ENCODE measurements at regions not wholly inside any gene's neighbourhood (a gene's known extent, or its start where the extent isn't known, plus 50 kb on each side); places are given as distances from the start of the nearest gene placed in this dataset.

- FAIRE-seq = no peak
- whole genome bisulfite sequencing, 2 donors = 86% methylated on average over 4 of the region's 4 CpGs
- no peak for DNase-seq
- no peaks in the 10 kb centered on the region for H3K27me3 ChIP-seq
- no peak for TF ChIP-seq CTCF (IDR thresholded peaks at IDR 0.05)
- H3K27ac ChIP-seq = no peak overlapping the region
- intact Hi-C loops (cut with DNase I) = no loop called here
- no peak for ATAC-seq
- H3K4me3 ChIP-seq = no peak overlapping the region
- no peaks in the 10 kb centered on the region for H3K9me3 ChIP-seq
- no peaks in the 10 kb centered on the region for H3K4me1 ChIP-seq
- no peaks in the 10 kb centered on the region for H3K36me3 ChIP-seq
Measured at GRCh38 chr10:125562737-125563136, 120.2 kb downstream of the TEX36 start.

GRCh38 chr10:125560947-125561346 is 122.0 kb downstream of the TEX36 start:
- H3K27me3 ChIP-seq = no peaks in the 10 kb centered on the region

GRCh38 chr10:125559210-125559609 is 123.8 kb downstream of the TEX36 start:
- no peak for FAIRE-seq
- TF ChIP-seq CTCF (IDR thresholded peaks at IDR 0.05) = no peak

More at GRCh38 chr10:125560947-125561346, 122.0 kb downstream of the TEX36 start:
- no peak for ATAC-seq
- Histone ChIP-seq H3K4me1 (no peaks in the 10 kb centered on the region), H3K4me3 (no peak overlapping the region), H3K27ac (no peak overlapping the region), H3K9me3 (no peaks in the 10 kb centered on the region), H3K36me3 (no peaks in the 10 kb centered on the region)
- 94 to 98% methylated on average over 2 of the region's 2 CpGs for WGBS, 2 donors
- DNase-seq = no peak
- TF ChIP-seq CTCF (IDR thresholded peaks at IDR 0.05) = no peak
- FAIRE-seq = no peak
- intact Hi-C loops (cut with DNase I) = no loop called here

GRCh38 chr10:125557801-125558505 is 125.0 kb downstream of the TEX36 start:
- TF ChIP-seq CTCF (IDR thresholded peaks at IDR 0.05) = no peak
- no peak for DNase-seq
- no peak overlapping the region for H3K27ac ChIP-seq
- ATAC-seq = no peak
- H3K9me3 ChIP-seq = no peaks in the 10 kb centered on the region
- H3K27me3 ChIP-seq = no peaks in the 10 kb centered on the region
- no peak for FAIRE-seq
- H3K4me3 ChIP-seq = no peak overlapping the region
- no peaks in the 10 kb centered on the region for H3K36me3 ChIP-seq
- WGBS, 2 donors = 82 to 83% methylated on average over 7 of the region's 7 CpGs
- intact Hi-C loops (cut with DNase I) = no loop called here
- H3K4me1 ChIP-seq = no peaks in the 10 kb centered on the region

More at GRCh38 chr10:125559210-125559609, 123.8 kb downstream of the TEX36 start:
- WGBS, 2 donors = 36 to 44% methylated on average over 2 of the region's 2 CpGs
- Histone ChIP-seq H3K27ac (no peak overlapping the region), H3K4me1 (no peaks in the 10 kb centered on the region), H3K4me3 (no peak overlapping the region), H3K27me3 (no peaks in the 10 kb centered on the region), H3K9me3 (no peaks in the 10 kb centered on the region), H3K36me3 (no peaks in the 10 kb centered on the region)
- intact Hi-C loops (cut with DNase I) = no loop called here
- DNase-seq (no peak), ATAC-seq (no peak)

- Histone ChIP-seq H3K9me3 (no peaks in the 10 kb centered on the region), H3K27me3 (no peaks in the 10 kb centered on the region), H3K27ac (no peak overlapping the region), H3K4me3 (no peak overlapping the region), H3K36me3 (no peaks in the 10 kb centered on the region), H3K4me1 (no peaks in the 10 kb centered on the region)
- WGBS, 2 donors = 70 to 71% methylated on average over 4 of the region's 4 CpGs
- TF ChIP-seq CTCF (IDR thresholded peaks at IDR 0.05) = no peak
- intact Hi-C loops (cut with DNase I) = no loop called here
- no peak for FAIRE-seq
- ATAC-seq = no peak
- no peak for DNase-seq
Measured at GRCh38 chr10:125557311-125557710, 125.7 kb downstream of the TEX36 start.

Data from pancreas (tissue), 10 donors.